Astrocyte of the cerebellum (primary cell): ENCODE measurements at regions not wholly inside any gene's neighbourhood (a gene's known extent, or its start where the extent isn't known, plus 50 kb on each side); places are given as distances from the start of the nearest gene placed in this dataset.

Experiments
- DNase-seq: peaks from one replicate; pipeline ENCODE4 v3.0.0-alpha.2; 2011; ENCODE audit warnings: low read depth
- H3K4me3 ChIP-seq: 2 replicates; pipeline ENCODE4 v1.5.1; 2011; ENCODE audit warnings: mild to moderate bottlenecking, low read depth, low read length, moderate library complexity
- in situ Hi-C: cut with HindIII; loops from 2 replicates; pipeline ENCODE4 v1.10.0; 2017; ENCODE audit warnings: low sequenced_read_pairs
- TF ChIP-seq, protein P1 (sequence below): IDR thresholded peaks from 2 replicates; pipeline ENCODE4 v1.5.1; 2012; ENCODE audit warnings: low read length, low read depth, moderate library complexity, mild to moderate bottlenecking; ENCODE audit errors: missing control alignments

DNA sequence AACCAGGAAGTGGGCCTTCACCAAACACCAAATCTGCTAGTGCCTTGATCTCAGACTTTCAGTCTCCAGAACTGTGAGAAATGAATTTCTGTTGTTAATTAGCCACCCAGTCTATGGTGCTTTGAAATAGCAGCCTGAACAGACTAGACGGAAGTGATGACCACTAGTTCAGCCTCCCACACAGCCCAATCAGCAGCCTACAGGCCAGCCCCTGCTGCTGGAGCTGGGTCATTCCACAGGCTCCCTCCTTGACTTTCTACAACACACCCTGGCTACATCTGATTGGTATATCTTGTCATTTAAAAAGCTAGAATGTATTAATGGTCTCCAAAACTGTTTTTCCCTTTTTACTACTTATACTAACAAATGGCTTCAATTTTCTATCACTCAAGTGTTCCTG is 277.2 kb upstream of the TAC1 start:
- TF ChIP-seq, protein P1, sequence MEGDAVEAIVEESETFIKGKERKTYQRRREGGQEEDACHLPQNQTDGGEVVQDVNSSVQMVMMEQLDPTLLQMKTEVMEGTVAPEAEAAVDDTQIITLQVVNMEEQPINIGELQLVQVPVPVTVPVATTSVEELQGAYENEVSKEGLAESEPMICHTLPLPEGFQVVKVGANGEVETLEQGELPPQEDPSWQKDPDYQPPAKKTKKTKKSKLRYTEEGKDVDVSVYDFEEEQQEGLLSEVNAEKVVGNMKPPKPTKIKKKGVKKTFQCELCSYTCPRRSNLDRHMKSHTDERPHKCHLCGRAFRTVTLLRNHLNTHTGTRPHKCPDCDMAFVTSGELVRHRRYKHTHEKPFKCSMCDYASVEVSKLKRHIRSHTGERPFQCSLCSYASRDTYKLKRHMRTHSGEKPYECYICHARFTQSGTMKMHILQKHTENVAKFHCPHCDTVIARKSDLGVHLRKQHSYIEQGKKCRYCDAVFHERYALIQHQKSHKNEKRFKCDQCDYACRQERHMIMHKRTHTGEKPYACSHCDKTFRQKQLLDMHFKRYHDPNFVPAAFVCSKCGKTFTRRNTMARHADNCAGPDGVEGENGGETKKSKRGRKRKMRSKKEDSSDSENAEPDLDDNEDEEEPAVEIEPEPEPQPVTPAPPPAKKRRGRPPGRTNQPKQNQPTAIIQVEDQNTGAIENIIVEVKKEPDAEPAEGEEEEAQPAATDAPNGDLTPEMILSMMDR = no peak
- no peak for DNase-seq
- in situ Hi-C loops = no loop called here
- no peak overlapping the region for H3K4me3 ChIP-seq

DNA sequence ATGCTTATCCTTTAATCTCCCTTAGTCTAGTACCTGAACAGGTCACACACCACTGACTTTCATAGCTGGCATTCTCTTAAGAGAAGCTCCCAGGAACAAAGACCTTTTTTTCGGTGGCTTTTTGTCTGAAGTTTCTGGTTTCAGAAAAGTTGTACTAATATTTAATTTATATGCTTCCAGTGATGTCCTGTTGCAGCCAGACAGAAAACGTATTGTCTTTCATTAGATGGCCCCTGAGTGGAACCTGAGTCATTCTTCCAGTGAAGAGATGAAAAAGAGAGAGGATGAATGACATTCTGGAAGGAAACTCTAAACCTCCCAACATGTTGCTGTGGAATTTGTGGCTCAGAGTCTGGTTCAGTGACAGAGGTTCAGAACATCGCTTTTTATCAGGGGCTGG is 274.8 kb upstream of the TAC1 start:
- H3K4me3 ChIP-seq = no peak overlapping the region
- TF ChIP-seq, protein P1 = no peak
- DNase-seq = no peak
- in situ Hi-C loops = no loop called here

DNA sequence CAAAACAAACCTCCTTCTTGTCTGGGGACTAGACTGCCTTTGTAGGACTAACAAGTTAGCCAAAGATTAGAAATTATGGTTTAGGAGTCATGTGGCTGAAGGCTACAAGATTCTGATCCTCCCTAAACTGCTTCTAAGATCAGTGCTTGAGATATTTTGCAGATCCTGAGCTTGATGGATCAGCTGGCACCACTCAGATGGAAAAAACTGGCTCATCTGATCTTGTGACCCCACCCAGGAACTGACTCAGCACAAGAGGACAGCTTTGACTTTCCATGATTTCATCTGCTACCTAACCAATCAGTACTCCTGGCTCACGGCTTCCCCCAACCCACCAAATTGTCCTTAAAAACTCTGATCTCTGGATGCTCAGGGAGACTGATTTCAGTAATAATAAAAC is 271.5 kb upstream of the TAC1 start:
- TF ChIP-seq, protein P1 = no peak
- DNase-seq = no peak
- in situ Hi-C loops = no loop called here
- no peak overlapping the region for H3K4me3 ChIP-seq

DNA sequence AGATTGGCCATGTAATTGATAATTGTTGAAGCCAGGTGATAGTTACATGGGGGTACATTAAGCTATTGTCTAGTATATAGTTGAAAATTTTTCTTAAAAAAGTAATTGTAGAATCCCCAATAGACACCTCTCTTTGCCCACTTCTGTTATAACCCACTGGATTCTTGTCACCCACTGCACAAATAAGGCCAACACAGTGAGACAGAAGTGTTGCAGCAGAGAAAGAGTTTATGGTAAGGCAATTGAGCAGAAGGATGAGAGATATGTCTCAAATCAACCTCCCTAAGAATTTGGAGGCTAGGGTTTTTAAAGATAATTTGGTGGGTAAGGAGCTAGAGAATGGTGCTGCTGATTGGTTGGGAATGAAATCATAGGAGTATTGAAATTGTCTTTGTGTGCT is 270.3 kb upstream of the TAC1 start:
- TF ChIP-seq, protein P1 = no peak
- in situ Hi-C loops = no loop called here
- no peak for DNase-seq
- H3K4me3 ChIP-seq = no peak overlapping the region

DNA sequence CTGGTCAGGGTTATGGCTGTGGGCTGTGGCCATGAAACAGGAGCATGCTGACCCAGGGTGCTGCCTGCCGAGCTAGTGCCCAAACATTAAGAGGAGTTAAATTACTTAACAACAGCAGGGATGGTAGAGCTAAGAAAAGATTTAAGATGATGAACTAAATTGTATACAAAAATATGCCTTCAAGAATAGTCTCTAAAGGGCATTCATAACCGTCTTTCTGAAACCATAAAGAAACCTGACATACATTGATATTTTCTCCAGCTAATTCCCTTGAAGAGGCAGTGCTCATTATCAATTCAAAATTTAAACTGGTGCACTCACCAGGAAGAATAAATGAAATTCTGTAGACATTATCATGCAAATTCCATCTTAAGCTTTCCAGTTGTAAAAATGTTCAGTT is 265.8 kb upstream of the TAC1 start:
- in situ Hi-C loops = no loop called here
- TF ChIP-seq, protein P1 = no peak
- DNase-seq = no peak
- no peak overlapping the region for H3K4me3 ChIP-seq

DNA sequence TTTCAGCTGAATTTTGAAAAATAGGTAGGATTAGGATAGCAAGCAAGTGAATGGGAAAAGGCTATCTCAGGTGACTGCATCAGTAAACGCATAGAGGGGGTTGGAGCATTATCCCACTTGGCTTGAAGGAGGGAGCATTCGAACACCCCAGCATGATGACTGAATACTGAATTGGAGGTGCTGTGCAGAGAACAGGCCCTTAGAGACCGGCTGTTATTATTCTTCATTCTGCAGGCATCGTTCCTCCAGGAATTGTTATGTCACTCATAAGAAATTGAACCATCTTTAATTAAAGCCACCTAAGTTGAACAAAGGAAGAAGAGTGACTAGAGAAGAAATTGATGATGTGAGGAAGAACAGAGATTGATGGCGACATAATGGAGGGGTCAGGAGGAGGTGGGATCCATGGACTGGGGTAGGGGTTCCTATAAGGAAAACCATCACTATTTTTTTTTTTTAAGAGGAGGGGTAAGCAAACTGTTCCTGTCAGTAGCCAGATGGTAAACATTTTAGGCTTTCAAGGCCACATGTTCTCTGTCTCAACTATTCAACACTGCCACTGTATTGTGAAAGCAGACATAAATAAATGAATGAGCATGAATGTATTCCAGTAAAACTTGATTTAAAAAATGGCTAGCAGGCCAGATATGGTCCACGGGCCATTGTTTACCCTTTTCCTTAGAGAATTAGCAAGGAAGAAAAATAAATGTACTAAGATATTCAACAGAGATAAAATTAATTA is 264.7 kb upstream of the TAC1 start:
- DNase-seq = no peak
- TF ChIP-seq, protein P1 = no peak
- in situ Hi-C loops = no loop called here
- H3K4me3 ChIP-seq = no peak overlapping the region
